SK-N-SH treated with all-trans-retinoic acid at 6 μM for 48 hours (cell line): ENCODE measurements at regions not wholly inside any gene's neighbourhood (a gene's known extent, or its start where the extent isn't known, plus 50 kb on each side); places are given as distances from the start of the nearest gene placed in this dataset.

Experiments used
- ATAC-seq: fragments of 200-7000 bp; cut with Tn5 transposase; 3 replicates; pipeline ENCODE4 v1.9.1; 2020; ENCODE audit warnings: mild to moderate bottlenecking, moderate library complexity
- ARNTL ChIP-seq: fragments of 450-650 bp; formaldehyde crosslinking; IDR thresholded peaks from 2 replicates; pipeline ENCODE4 v1.5.0; 2020; ENCODE audit warnings: low read depth, mild to moderate bottlenecking, moderate library complexity, borderline replicate concordance
- BACH2 ChIP-seq: fragments of 250-450 bp; sonication (Bioruptor Pico); IDR thresholded peaks from 2 replicates; pipeline ENCODE4 v1.9.0; 2021; ENCODE audit warnings: mild to moderate bottlenecking, borderline replicate concordance
- CREB5 ChIP-seq: fragments of 250-450 bp; sonication (Bioruptor Pico); IDR thresholded peaks from 2 replicates; pipeline ENCODE4 v1.5.1; 2020; ENCODE audit warnings: low read depth, mild to moderate bottlenecking, moderate library complexity
- CSDC2 ChIP-seq: fragments of 250-450 bp; sonication (Bioruptor Pico); IDR thresholded peaks from 2 replicates; pipeline ENCODE4 v1.5.0; 2020; ENCODE audit warnings: mild to moderate bottlenecking, moderate library complexity
- CSRNP3 ChIP-seq: fragments of 250-450 bp; sonication (Bioruptor Pico); IDR thresholded peaks from 2 replicates; pipeline ENCODE4 v1.5.1; 2021; ENCODE audit warnings: mild to moderate bottlenecking, moderate library complexity
- ESRRG ChIP-seq: fragments of 250-450 bp; sonication (Bioruptor Pico); IDR thresholded peaks from 2 replicates; pipeline ENCODE4 v1.6.1; 2021; ENCODE audit warnings: mild to moderate bottlenecking
- GLIS3 ChIP-seq: fragments of 250-450 bp; sonication (Bioruptor Pico); IDR thresholded peaks from 2 replicates; pipeline ENCODE4 v1.5.0; 2020; ENCODE audit warnings: mild to moderate bottlenecking, moderate library complexity
- ISL1 ChIP-seq: fragments of 250-450 bp; sonication (Bioruptor Pico); IDR thresholded peaks from 2 replicates; pipeline ENCODE4 v2.1.2; 2022; ENCODE audit warnings: mild to moderate bottlenecking, moderate library complexity
- OSR1 ChIP-seq: fragments of 250-450 bp; sonication (Bioruptor Pico); IDR thresholded peaks from 2 replicates; pipeline ENCODE4 v1.8.0; 2022; ENCODE audit warnings: moderate library complexity, mild to moderate bottlenecking, inconsistent platforms
- PATZ1 ChIP-seq: fragments of 250-450 bp; sonication (Bioruptor Pico); IDR thresholded peaks from 2 replicates; pipeline ENCODE4 v1.8.0; 2020; ENCODE audit warnings: mild to moderate bottlenecking, moderate library complexity, borderline replicate concordance
- RARB ChIP-seq: fragments of 250-450 bp; sonication (Bioruptor Pico); IDR thresholded peaks from 2 replicates; pipeline ENCODE4 v1.8.0; 2021; ENCODE audit warnings: mild to moderate bottlenecking, moderate library complexity
- SNAI2 ChIP-seq: fragments of 250-450 bp; sonication (Bioruptor Pico); IDR thresholded peaks from 2 replicates; pipeline ENCODE4 v1.5.0; 2020; ENCODE audit warnings: mild to moderate bottlenecking, moderate library complexity
- TCF4 ChIP-seq: fragments of 250-450 bp; sonication (Bioruptor Pico); IDR thresholded peaks from 2 replicates; pipeline ENCODE4 v1.8.0; 2021; ENCODE audit warnings: mild to moderate bottlenecking, moderate library complexity, borderline replicate concordance
- TOX ChIP-seq: fragments of 250-450 bp; sonication (Bioruptor Pico); IDR thresholded peaks from 2 replicates; pipeline ENCODE4 v1.8.0; 2021; ENCODE audit warnings: mild to moderate bottlenecking, moderate library complexity, borderline replicate concordance
- TSHZ2 ChIP-seq: fragments of 250-450 bp; sonication (Bioruptor Pico); IDR thresholded peaks from 2 replicates; pipeline ENCODE4 v1.5.0; 2020; ENCODE audit warnings: mild to moderate bottlenecking, moderate library complexity
- ZC3H10 ChIP-seq: fragments of 250-450 bp; sonication (Bioruptor Pico); IDR thresholded peaks from 2 replicates; pipeline ENCODE4 v1.5.1; 2021; ENCODE audit warnings: mild to moderate bottlenecking, moderate library complexity
- ZFP3 ChIP-seq: fragments of 250-450 bp; sonication (Bioruptor Pico); IDR thresholded peaks from 2 replicates; pipeline ENCODE4 v1.5.0; 2020; ENCODE audit warnings: mild to moderate bottlenecking, moderate library complexity
- ZNF565 ChIP-seq: fragments of 450-650 bp; formaldehyde crosslinking; conservative IDR thresholded peaks from 2 replicates; pipeline ENCODE4 v1.5.0; 2020; ENCODE audit warnings: low read depth, mild to moderate bottlenecking, moderate library complexity
- ZNF8 ChIP-seq: fragments of 450-650 bp; formaldehyde crosslinking; IDR thresholded peaks from 2 replicates; pipeline ENCODE4 v1.5.0; 2020; ENCODE audit warnings: mild to moderate bottlenecking, moderate library complexity

- ATAC-seq: no peak
Measured at GRCh38 chr3:188041895-188042294, 112.1 kb upstream of the LPP start.

GRCh38 chr3:188042466-188042865 lies 111.5 kb upstream of the LPP start:
- no peak for ATAC-seq
- no peak for TF ChIP-seq TOX
- TF ChIP-seq TSHZ2 (CRISPR knock-in tag): no peak
- TF ChIP-seq OSR1: no peak
- TF ChIP-seq TCF4 (CRISPR knock-in tag): no peak

More at GRCh38 chr3:188041895-188042294, 112.1 kb upstream of the LPP start:
- no peak for TF ChIP-seq ZNF565 (CRISPR knock-in tag)
- no peak for TF ChIP-seq BACH2 (CRISPR knock-in tag)
- no peak for TF ChIP-seq ESRRG (CRISPR knock-in tag)
- no peak for TF ChIP-seq ZFP3 (CRISPR knock-in tag)

- no peak for ATAC-seq
- no peak for TF ChIP-seq GLIS3 (CRISPR knock-in tag)
- TF ChIP-seq ZNF565 (CRISPR knock-in tag): no peak
- no peak for TF ChIP-seq CREB5 (CRISPR knock-in tag)
- no peak for TF ChIP-seq PATZ1 (CRISPR knock-in tag)
- no peak for TF ChIP-seq SNAI2
- no peak for TF ChIP-seq ESRRG (CRISPR knock-in tag)
- TF ChIP-seq TSHZ2 (CRISPR knock-in tag): no peak
- no peak for TF ChIP-seq BACH2 (CRISPR knock-in tag)
- TF ChIP-seq OSR1: no peak
- TF ChIP-seq CSRNP3 (CRISPR knock-in tag): no peak
- no peak for TF ChIP-seq ZC3H10 (CRISPR knock-in tag)
Measured at GRCh38 chr3:188043891-188044290, 110.1 kb upstream of the LPP start.

- peak; percentile 82 for ATAC-seq
- TF ChIP-seq CSDC2 (CRISPR knock-in tag) (no peak), ZC3H10 (CRISPR knock-in tag) (no peak), GLIS3 (CRISPR knock-in tag) (no peak), ISL1 (CRISPR knock-in tag) (no peak), RARB (no peak), CSRNP3 (CRISPR knock-in tag) (no peak), ARNTL (CRISPR knock-in tag) (no peak), ZNF8 (no peak), ZFP3 (CRISPR knock-in tag) (no peak), CREB5 (CRISPR knock-in tag) (no peak), PATZ1 (CRISPR knock-in tag) (no peak)
- TF ChIP-seq, all 23 proteins: peak for 0
Measured at GRCh38 chr3:188046561-188047211, 107.3 kb upstream of the LPP start.
